NCI-H2107 treated with DMSO at 0.1 percent for 48 hours (cell line): ENCODE measurements at regions not wholly inside any gene's neighbourhood (a gene's known extent, or its start where the extent isn't known, plus 50 kb on each side); places are given as distances from the start of the nearest gene placed in this dataset.
"Not testable (repeated sequence)": the region's sequence is repeated elsewhere in the genome, so short reads cannot be mapped to it uniquely, and the experiment has no call there.

ENCODE experiments used
- DNase-seq: peaks from one replicate; lab custom pipeline; 2025; ENCODE audit not compliant: unreplicated experiment; lab: John Stamatoyannopoulos, UW

GRCh38 chr7:106452031-106452851 is 167.5 kb upstream of the NAMPT start:
- DNase-seq: no peak

GRCh38 chr7:106451171-106451570 is 166.4 kb upstream of the NAMPT start:
- DNase-seq: no peak

- no peak for DNase-seq
Measured at GRCh38 chr7:106450716-106451115, 165.9 kb upstream of the NAMPT start.

GRCh38 chr7:106448992-106449859 is 164.4 kb upstream of the NAMPT start:
- no peak for DNase-seq

- no peak for DNase-seq
Measured at GRCh38 chr7:106448346-106448991, 163.7 kb upstream of the NAMPT start.

GRCh38 chr7:106447318-106447847 is 162.6 kb upstream of the NAMPT start:
- no peak for DNase-seq

GRCh38 chr7:106445366-106445765 is 160.6 kb upstream of the NAMPT start:
- DNase-seq: not testable (repeated sequence)

GRCh38 chr7:106444068-106444655 is 159.4 kb upstream of the NAMPT start:
- no peak for DNase-seq

- DNase-seq: no peak
Measured at GRCh38 chr7:106443156-106443555, 158.4 kb upstream of the NAMPT start.

- no peak for DNase-seq
Measured at GRCh38 chr7:106442476-106442875, 157.7 kb upstream of the NAMPT start.

GRCh38 chr7:106441343-106441742 is 156.6 kb upstream of the NAMPT start:
- DNase-seq: not testable (repeated sequence)

- not testable (repeated sequence) for DNase-seq
Measured at GRCh38 chr7:106436933-106437332, 152.2 kb upstream of the NAMPT start.

- DNase-seq: no peak
Measured at GRCh38 chr7:106433377-106433776, 148.6 kb upstream of the NAMPT start.

- no peak for DNase-seq
Measured at GRCh38 chr7:106430535-106431455, 146.0 kb upstream of the NAMPT start.

- DNase-seq: no peak
Measured at GRCh38 chr7:106430103-106430502, 145.3 kb upstream of the NAMPT start.

GRCh38 chr7:106426803-106427202 is 142.0 kb upstream of the NAMPT start:
- DNase-seq: no peak

- peak; percentile 81 for DNase-seq
Measured at GRCh38 chr7:106425017-106425719, 140.4 kb upstream of the NAMPT start.

- no peak for DNase-seq
Measured at GRCh38 chr7:106424476-106425016, 139.8 kb upstream of the NAMPT start.
